H9 (cell line): ENCODE measurements at regions not wholly inside any gene's neighbourhood (a gene's known extent, or its start where the extent isn't known, plus 50 kb on each side); places are given as distances from the start of the nearest gene placed in this dataset.

Experiments used
- DNase-seq: peaks from one replicate; pipeline ENCODE4 v3.0.0-alpha.2; 2017
- H2AFZ ChIP-seq: one replicate; pipeline ENCODE4 v1.6.1; 2013; ENCODE audit warnings: mild to moderate bottlenecking, low read length, control low read depth, moderate library complexity
- H2AK5ac ChIP-seq: 2 replicates; pipeline ENCODE4 v1.6.1; 2013; ENCODE audit warnings: low read length, control low read depth, mixed read lengths; ENCODE audit not compliant: insufficient read length
- H2BK120ac ChIP-seq: one replicate; pipeline ENCODE4 v1.6.1; 2013; ENCODE audit warnings: low read depth, mild to moderate bottlenecking, low read length, control low read depth, inconsistent platforms; ENCODE audit not compliant: poor library complexity, severe bottlenecking
- H2BK12ac ChIP-seq: 2 replicates; pipeline ENCODE4 v1.6.1; 2013; ENCODE audit warnings: low read length, control low read depth, mixed read lengths, low read depth; ENCODE audit not compliant: insufficient read length
- H2BK15ac ChIP-seq: 2 replicates; pipeline ENCODE4 v1.6.1; 2013; ENCODE audit warnings: low read depth, low read length, control low read depth
- H2BK20ac ChIP-seq: one replicate; pipeline ENCODE4 v1.6.1; 2013; ENCODE audit warnings: low read depth, mild to moderate bottlenecking, low read length, control low read depth, inconsistent platforms; ENCODE audit not compliant: poor library complexity, severe bottlenecking
- H2BK5ac ChIP-seq: 2 replicates; pipeline ENCODE4 v1.6.1; 2013; ENCODE audit warnings: low read length, control low read depth, mixed read lengths; ENCODE audit not compliant: insufficient read length
- H3K14ac ChIP-seq: 2 replicates; pipeline ENCODE4 v1.6.1; 2013; ENCODE audit warnings: low read length, control low read depth; ENCODE audit not compliant: insufficient read depth
- H3K18ac ChIP-seq: 2 replicates; pipeline ENCODE4 v1.6.1; 2013; ENCODE audit warnings: low read depth, mild to moderate bottlenecking, mixed read lengths, low read length, control low read depth; ENCODE audit not compliant: insufficient read length
- H3K23ac ChIP-seq: 2 replicates; pipeline ENCODE4 v1.6.1; 2013; ENCODE audit warnings: low read length, control low read depth, mixed read lengths, low read depth; ENCODE audit not compliant: insufficient read length
- H3K23me2 ChIP-seq: 2 replicates; pipeline ENCODE4 v1.6.1; 2013; ENCODE audit warnings: low read depth, mild to moderate bottlenecking, mixed read lengths, low read length, control low read depth; ENCODE audit not compliant: insufficient read length, poor library complexity, severe bottlenecking
- H3K27ac ChIP-seq: 2 replicates; pipeline ENCODE4 v1.5.1; 2013; ENCODE audit warnings: low read length, control low read depth, mixed read lengths, low read depth; ENCODE audit not compliant: insufficient read length
- H3K27me3 ChIP-seq: 2 replicates; pipeline ENCODE4 v1.6.1; 2013; ENCODE audit warnings: low read length, control low read depth, inconsistent platforms; ENCODE audit not compliant: insufficient read depth
- H3K4ac ChIP-seq: 2 replicates; pipeline ENCODE4 v1.6.1; 2013; ENCODE audit warnings: low read depth, mild to moderate bottlenecking, control low read depth, inconsistent platforms, low read length, moderate library complexity
- H3K4me1 ChIP-seq: 2 replicates; pipeline ENCODE4 v1.6.1; 2013; ENCODE audit warnings: low read length, control low read depth, inconsistent platforms; ENCODE audit not compliant: insufficient read depth
- H3K4me2 ChIP-seq: 2 replicates; pipeline ENCODE4 v1.6.1; 2013; ENCODE audit warnings: low read length, control low read depth, mixed read lengths; ENCODE audit not compliant: insufficient read length, insufficient read depth
- H3K56ac ChIP-seq: 2 replicates; pipeline ENCODE4 v1.6.1; 2013; ENCODE audit warnings: low read depth, mild to moderate bottlenecking, mixed read lengths, low read length, control low read depth; ENCODE audit not compliant: insufficient read length
- H3K79me1 ChIP-seq: 2 replicates; pipeline ENCODE4 v1.6.1; 2013; ENCODE audit warnings: low read depth, mild to moderate bottlenecking, moderate library complexity, low read length, control low read depth, inconsistent platforms; ENCODE audit not compliant: insufficient read depth, poor library complexity, severe bottlenecking
- H3K79me2 ChIP-seq: 2 replicates; pipeline ENCODE4 v1.6.1; 2013; ENCODE audit warnings: low read length, control low read depth, inconsistent platforms; ENCODE audit not compliant: insufficient read depth
- H3K9ac ChIP-seq: 2 replicates; pipeline ENCODE4 v1.6.1; 2013; ENCODE audit warnings: low read length, control low read depth, mixed read lengths; ENCODE audit not compliant: insufficient read length; ENCODE audit errors: extremely low read depth
- H3K9me3 ChIP-seq: one replicate; pipeline ENCODE4 v1.6.1; 2013; ENCODE audit warnings: low read depth, low read length, inconsistent platforms; ENCODE audit not compliant: control insufficient read depth
- H3T11ph ChIP-seq: one replicate; pipeline ENCODE4 v1.6.1; 2013; ENCODE audit warnings: mild to moderate bottlenecking, low read length, control low read depth, inconsistent platforms
- H4K20me1 ChIP-seq: one replicate; pipeline ENCODE4 v1.6.1; 2013; ENCODE audit not compliant: control insufficient read depth, insufficient read length, insufficient read depth
- H4K5ac ChIP-seq: 2 replicates; pipeline ENCODE4 v1.6.1; 2013; ENCODE audit warnings: low read depth, mild to moderate bottlenecking, mixed read lengths, low read length, control low read depth; ENCODE audit not compliant: insufficient read length
- H4K8ac ChIP-seq: replicated peaks from 2 replicates; pipeline ENCODE4 v1.6.1; 2013; ENCODE audit warnings: low read length, control low read depth, mixed read lengths, low read depth; ENCODE audit not compliant: insufficient read length
- H4K91ac ChIP-seq: 2 replicates; pipeline ENCODE4 v1.6.1; 2013; ENCODE audit warnings: low read depth, mild to moderate bottlenecking, moderate library complexity, mixed read lengths, low read length, control low read depth; ENCODE audit not compliant: insufficient read length
- H3K27ac Mint-ChIP-seq, 3 experiments: 2 replicates in 2 of 3; 3 replicates in 1 of 3; pipeline ENCODE4 v1.8.0; 2020 to 2021; ENCODE audit warnings: mixed read lengths in 3 of 3, mild to moderate bottlenecking in 1 of 3, moderate library complexity in 1 of 3
- H3K27me3 Mint-ChIP-seq: 2 replicates; pipeline ENCODE4 v1.8.0; 2021; ENCODE audit warnings: low read depth, mild to moderate bottlenecking, moderate library complexity, mixed read lengths
- H3K36me3 Mint-ChIP-seq, 3 experiments: 2 replicates in 2 of 3; 3 replicates in 1 of 3; pipeline ENCODE4 v1.8.0; 2020 to 2021; ENCODE audit warnings: low read depth in 3 of 3, mixed read lengths in 3 of 3; ENCODE audit not compliant: insufficient read depth in 1 of 3
- H3K4me1 Mint-ChIP-seq, 2 experiments: 2 replicates each; pipeline ENCODE4 v1.8.0; 2020; ENCODE audit warnings: mixed read lengths in 2 of 2
- H3K4me3 Mint-ChIP-seq, 2 experiments: 2 replicates in 1 of 2; 3 replicates in 1 of 2; pipeline ENCODE4 v1.8.0; 2020 to 2021; ENCODE audit warnings: mild to moderate bottlenecking in 2 of 2, mixed read lengths in 2 of 2, moderate library complexity in 1 of 2
- H3K9me3 Mint-ChIP-seq, 2 experiments: 2 replicates in 1 of 2; 3 replicates in 1 of 2; pipeline ENCODE4 v1.8.0; 2020; ENCODE audit warnings: mild to moderate bottlenecking in 2 of 2, mixed read lengths in 2 of 2, moderate library complexity in 1 of 2
- CTCF ChIP-seq: fragments of 200-600 bp; sonication (generic); conservative IDR thresholded peaks from 3 replicates; pipeline ENCODE4 v1.8.0; 2021; ENCODE audit warnings: antibody characterized with exemption, mild to moderate bottlenecking
- WGBS: extraction: QIAGEN DNeasy Blood & Tissue Kit; methylation state at CpG from one replicate; pipeline ENCODE4 v1.1.7; 2013; ENCODE audit warnings: missing lambda C conversion rate, low lambda C conversion rate, mixed read lengths; ENCODE audit not compliant: insufficient read length; ENCODE audit errors: extremely low coverage; 5-methylcytosine and 5-hydroxymethylcytosine counted together

- H3K27me3 Mint-ChIP-seq = peaks cover 19% of the 10 kb centered on the region
- TF ChIP-seq CTCF = no peak
- Histone ChIP-seq H3K79me2 (no peaks in the 10 kb centered on the region), H3K27ac (no peak overlapping the region), H2AK5ac (no peak overlapping the region), H3K23me2 (no peaks in the 10 kb centered on the region), H3K9me3 (no peaks in the 10 kb centered on the region), H2BK20ac (no peak overlapping the region), H2BK5ac (no peak overlapping the region), H3K4ac (no peak overlapping the region), H4K5ac (no peak overlapping the region), H4K20me1 (no peaks in the 10 kb centered on the region), H3K79me1 (no peaks in the 10 kb centered on the region), H4K91ac (no peak overlapping the region), H2BK15ac (no peak overlapping the region), H3K9ac (no peak overlapping the region), H3K4me2 (no peak overlapping the region), H3K56ac (no peak overlapping the region), H3T11ph (no peak overlapping the region), H3K23ac (no peak overlapping the region), H2BK120ac (no peak overlapping the region), H3K4me1 (no peaks in the 10 kb centered on the region; the same call in 1 of the 2 replicates), H3K14ac (no peak overlapping the region), H3K27me3 (no peaks in the 10 kb centered on the region), H3K18ac (no peak overlapping the region), H2AFZ (no peak overlapping the region), H4K8ac (no peak overlapping the region), H2BK12ac (no peak overlapping the region)
- H3K27ac Mint-ChIP-seq = no peak overlapping the region
- peaks cover 11 to 13% of the 10 kb centered on the region in 2 experiments for H3K9me3 Mint-ChIP-seq
- no CpG with 5 or more reads among the region's 12 CpGs for WGBS
- no peak overlapping the region for H3K4me3 Mint-ChIP-seq
- H3K36me3 Mint-ChIP-seq = no peaks in the 10 kb centered on the region
- H3K4me1 Mint-ChIP-seq = peaks cover 15 to 18% of the 10 kb centered on the region in 2 experiments
- no peak for DNase-seq
These were observed 81.1 kb upstream of the DIO3 start for GRCh38 chr14:101480022-101480746.
